DMS79 treated with DMSO at 0.1 percent for 48 hours (cell line): ENCODE measurements at regions not wholly inside any gene's neighbourhood (a gene's known extent, or its start where the extent isn't known, plus 50 kb on each side); places are given as distances from the start of the nearest gene placed in this dataset.

Experiments used
- DNase-seq: peaks from one replicate; lab custom pipeline; 2025; lab: John Stamatoyannopoulos, UW

GRCh38 chr11:120032766-120033390 lies 105.0 kb downstream of the TRIM29 start:
- DNase-seq, result no peak

GRCh38 chr11:120031612-120032600 lies 106.0 kb downstream of the TRIM29 start:
- peak; percentile 58 for DNase-seq

GRCh38 chr11:120031156-120031555 lies 106.8 kb downstream of the TRIM29 start:
- no peak for DNase-seq

GRCh38 chr11:120030411-120030810 lies 107.5 kb downstream of the TRIM29 start:
- DNase-seq, result no peak

GRCh38 chr11:120029321-120029720 lies 108.6 kb downstream of the TRIM29 start:
- DNase-seq, result no peak

- DNase-seq, result no peak
These were observed 109.0 kb downstream of the TRIM29 start for GRCh38 chr11:120028897-120029258.

GRCh38 chr11:120028181-120028896 lies 109.6 kb downstream of the TRIM29 start:
- DNase-seq, result peak; percentile 82

- DNase-seq, result peak; percentile 47
These were observed 110.2 kb downstream of the TRIM29 start for GRCh38 chr11:120027546-120028180.

- DNase-seq, result peak; percentile 70
These were observed 112.1 kb downstream of the TRIM29 start for GRCh38 chr11:120025606-120026335.

GRCh38 chr11:120024586-120024985 lies 113.3 kb downstream of the TRIM29 start:
- DNase-seq, result no peak

GRCh38 chr11:120024046-120024445 lies 113.9 kb downstream of the TRIM29 start:
- DNase-seq, result peak; percentile 24

- DNase-seq, result no peak
These were observed 114.4 kb downstream of the TRIM29 start for GRCh38 chr11:120023551-120023950.

GRCh38 chr11:120023120-120023519 lies 114.8 kb downstream of the TRIM29 start:
- DNase-seq, result peak; percentile 15

GRCh38 chr11:120022617-120023016 lies 115.3 kb downstream of the TRIM29 start:
- DNase-seq, result no peak

- no peak for DNase-seq
These were observed 115.9 kb downstream of the TRIM29 start for GRCh38 chr11:120021978-120022377.

- DNase-seq, result no peak
These were observed 116.4 kb downstream of the TRIM29 start for GRCh38 chr11:120021391-120021953.

GRCh38 chr11:120020981-120021380 lies 116.9 kb downstream of the TRIM29 start:
- no peak for DNase-seq

- DNase-seq, result no peak
These were observed 117.4 kb downstream of the TRIM29 start for GRCh38 chr11:120020486-120020885.

- no peak for DNase-seq
These were observed 118.7 kb downstream of the TRIM29 start for GRCh38 chr11:120019191-120019590.

- DNase-seq, result peak; percentile 70
These were observed 120.2 kb downstream of the TRIM29 start for GRCh38 chr11:120017582-120018150.
